RPMI8226 (cell line): ENCODE measurements at regions not wholly inside any gene's neighbourhood (a gene's known extent, or its start where the extent isn't known, plus 50 kb on each side); places are given as distances from the start of the nearest gene placed in this dataset.
"Not testable (repeated sequence)": the region's sequence is repeated elsewhere in the genome, so short reads cannot be mapped to it uniquely, and the experiment has no call there.

Experiments
- DNase-seq: peaks from one replicate; pipeline ENCODE4 v3.0.0-alpha.2; 2015

DNA sequence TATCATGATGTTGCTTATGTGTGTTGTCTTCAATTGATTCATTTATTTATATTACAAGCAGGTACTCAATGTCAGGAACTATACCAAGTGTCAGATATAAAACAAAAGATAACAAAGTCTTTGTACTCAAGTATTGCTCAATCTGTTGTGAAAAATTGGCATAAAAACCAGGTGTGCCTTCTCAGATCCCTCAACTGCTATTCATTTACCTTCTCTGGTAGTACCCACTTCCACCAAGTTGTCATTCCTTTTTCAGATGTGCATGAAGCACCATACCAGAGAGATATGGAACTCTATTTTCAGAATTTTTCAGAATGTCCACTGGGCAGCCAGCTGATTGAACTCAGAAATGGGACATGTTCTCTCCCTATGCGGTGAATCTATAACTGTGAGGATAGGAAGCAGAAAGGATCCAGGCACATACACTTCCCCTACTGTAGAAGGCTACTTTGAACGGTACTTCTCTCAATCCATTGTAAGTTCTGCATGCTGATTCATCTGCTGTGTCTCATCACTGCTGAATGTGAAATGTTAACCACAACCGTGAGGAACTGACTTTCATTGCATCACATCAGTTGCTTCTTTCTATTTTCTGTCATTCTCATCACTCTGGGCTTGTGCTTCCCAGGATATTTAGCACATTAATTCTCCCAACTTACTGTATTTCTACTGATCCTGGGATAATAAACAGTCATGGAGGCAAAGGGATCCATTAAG is 1621.3 kb downstream of the SUCLG1 start:
- DNase-seq, result no peak

GRCh38 chr2:82834893-82835292 is 1624.2 kb downstream of the SUCLG1 start:
- no peak for DNase-seq

GRCh38 chr2:82827426-82827825 is 1631.7 kb downstream of the SUCLG1 start:
- no peak for DNase-seq

DNA sequence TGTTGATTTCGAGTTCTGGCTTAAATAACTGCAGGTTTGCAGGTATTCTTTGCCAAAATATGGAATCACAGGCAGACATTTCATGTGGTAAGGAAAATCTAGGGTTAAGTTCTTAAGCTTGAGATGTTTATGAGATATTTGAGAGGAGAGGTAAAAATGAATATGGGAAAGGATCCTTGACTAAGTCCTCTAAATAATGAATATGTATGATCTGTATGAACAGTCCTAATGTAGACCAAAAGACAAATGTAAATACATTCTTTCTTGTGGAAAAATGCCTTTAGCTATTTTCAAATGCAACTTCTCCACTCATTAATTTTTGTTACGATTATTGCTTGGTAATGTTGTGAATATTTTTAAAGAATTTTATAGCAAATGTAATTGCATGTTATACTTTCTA is 1632.6 kb downstream of the SUCLG1 start:
- no peak for DNase-seq

DNA sequence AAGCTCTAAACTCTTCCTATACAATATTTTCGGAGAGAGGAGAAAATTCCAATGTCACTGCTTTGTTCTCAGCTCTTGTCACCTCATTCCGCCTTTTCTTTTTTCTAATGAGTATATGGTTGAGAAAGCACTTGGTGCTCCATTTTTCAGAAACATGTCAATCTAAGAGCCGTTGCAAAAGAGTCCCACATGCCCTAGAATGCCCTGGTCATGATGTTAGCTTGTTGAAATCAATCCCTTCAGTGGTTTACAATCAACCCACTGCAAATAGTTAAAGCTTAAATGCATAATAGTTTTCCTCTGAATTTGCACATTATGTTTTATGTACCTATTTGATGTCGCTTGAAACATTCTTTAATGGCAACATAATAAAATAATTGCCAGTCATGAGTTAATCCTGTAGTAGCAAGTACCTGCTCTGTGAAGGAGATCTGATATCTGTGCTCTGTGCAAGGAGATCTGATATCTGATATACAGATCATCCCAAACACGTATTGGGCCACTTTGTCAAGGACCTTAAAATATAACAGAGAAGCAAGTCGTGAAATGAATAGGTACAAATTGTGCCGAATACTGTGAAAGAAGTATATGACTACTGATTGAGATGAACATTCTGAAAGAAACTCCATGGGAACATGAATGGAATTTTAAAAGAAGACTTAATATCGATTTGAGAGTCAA is 1633.5 kb downstream of the SUCLG1 start:
- DNase-seq, result no peak

DNA sequence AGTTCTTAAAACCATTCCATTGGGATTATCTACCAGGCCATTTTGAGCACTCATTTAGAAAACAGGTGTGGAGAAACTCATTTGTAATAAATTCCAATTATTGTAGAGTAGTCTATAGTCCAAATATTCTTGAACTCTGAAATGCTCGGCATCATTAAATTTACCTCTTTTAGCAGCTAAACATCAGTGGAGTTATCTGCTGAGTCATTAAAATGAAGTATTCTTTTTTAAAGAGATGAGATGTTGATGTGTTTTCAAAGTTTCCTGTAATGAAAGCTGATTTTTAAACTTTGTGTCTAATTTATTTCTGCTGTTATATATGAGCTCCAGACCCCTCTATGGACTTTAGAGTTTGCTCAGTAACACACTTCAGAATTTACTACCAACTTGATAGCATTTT is 1635.2 kb downstream of the SUCLG1 start:
- no peak for DNase-seq

GRCh38 chr2:82819951-82820350 is 1639.1 kb downstream of the SUCLG1 start:
- no peak for DNase-seq

DNA sequence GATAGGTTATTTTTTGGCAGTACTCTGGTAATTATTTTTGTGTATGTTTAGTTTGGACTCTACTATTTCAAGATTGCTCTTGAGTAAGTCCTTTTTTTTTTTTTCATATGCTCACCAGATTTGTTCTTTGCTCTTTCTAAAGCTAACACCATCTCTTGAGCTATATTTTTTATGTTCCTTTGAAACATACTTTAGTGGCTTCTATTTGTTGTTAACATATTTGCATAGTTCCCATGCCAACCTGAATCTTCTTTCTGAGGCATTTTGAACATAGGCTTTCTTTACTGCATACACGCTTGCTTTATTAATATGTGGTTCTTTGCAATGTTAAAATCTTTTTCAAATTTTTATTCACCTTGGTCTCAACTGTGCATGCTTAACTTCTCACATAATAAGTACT is 1644.9 kb downstream of the SUCLG1 start:
- no peak for DNase-seq

DNA sequence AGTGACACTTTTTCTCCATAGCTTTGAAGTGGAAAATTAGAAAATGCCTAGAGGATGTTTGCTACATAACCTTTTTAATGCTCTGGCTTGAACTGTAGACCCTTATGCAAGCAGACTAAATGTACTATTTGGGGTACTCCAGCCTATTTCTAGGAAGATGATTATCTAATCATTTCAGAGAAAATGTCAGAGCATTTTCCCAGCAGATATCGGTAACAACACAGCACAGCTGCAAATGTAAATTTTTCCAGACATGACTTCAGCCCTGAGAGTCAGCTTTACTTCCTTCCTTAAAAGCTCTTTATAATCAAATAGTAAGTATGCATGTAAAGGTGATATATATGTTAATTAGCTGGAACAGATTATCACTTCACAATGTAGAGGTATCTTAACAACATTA is 1647.1 kb downstream of the SUCLG1 start:
- DNase-seq, result no peak

DNA sequence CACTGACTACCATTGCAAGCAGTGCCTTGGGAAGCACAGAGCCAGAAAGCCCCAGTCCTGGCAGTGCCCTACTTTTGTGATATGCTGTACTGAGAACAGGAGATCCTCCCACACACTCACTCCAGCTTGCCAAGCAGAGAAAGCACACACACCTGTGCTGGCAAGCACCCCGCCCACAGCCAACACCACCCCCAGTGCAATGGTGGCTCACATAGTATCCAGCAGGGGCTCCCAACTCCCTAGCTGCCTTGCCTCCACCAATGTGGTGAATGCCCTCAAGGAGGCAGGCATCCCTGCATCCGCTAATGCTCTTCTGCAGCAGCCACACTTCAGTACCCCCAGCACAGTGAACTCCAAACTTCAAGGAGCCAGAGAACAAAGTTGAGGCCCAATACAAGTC is 1655.8 kb downstream of the SUCLG1 start:
- no peak for DNase-seq

- no peak for DNase-seq
Observed at GRCh38 chr2:82797469-82797868, 1661.6 kb downstream of the SUCLG1 start.

DNA sequence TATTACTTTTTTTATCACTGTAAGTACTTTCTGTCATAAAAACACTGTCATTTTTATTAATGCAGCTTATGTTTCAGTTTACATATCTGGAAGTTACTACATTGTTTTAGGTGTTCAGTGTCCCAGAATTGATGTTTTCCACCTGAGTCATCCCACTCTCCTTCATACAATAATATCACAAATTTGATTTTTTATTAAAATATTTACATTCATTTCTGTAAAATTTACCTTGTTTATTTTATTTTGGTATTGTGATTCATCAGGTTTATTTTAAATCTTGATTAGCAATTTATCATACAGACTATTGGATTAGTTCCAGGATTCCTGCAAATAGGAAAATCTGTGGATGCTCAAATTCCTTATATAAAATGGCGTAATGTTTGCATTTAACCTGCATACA is 1662.9 kb downstream of the SUCLG1 start:
- no peak for DNase-seq

- no peak for DNase-seq
Observed at GRCh38 chr2:82795446-82795845, 1663.6 kb downstream of the SUCLG1 start.

- DNase-seq, result no peak
Observed at GRCh38 chr2:82793711-82794435, 1665.2 kb downstream of the SUCLG1 start.

- DNase-seq, result no peak
Observed at GRCh38 chr2:82792316-82792715, 1666.8 kb downstream of the SUCLG1 start.

DNA sequence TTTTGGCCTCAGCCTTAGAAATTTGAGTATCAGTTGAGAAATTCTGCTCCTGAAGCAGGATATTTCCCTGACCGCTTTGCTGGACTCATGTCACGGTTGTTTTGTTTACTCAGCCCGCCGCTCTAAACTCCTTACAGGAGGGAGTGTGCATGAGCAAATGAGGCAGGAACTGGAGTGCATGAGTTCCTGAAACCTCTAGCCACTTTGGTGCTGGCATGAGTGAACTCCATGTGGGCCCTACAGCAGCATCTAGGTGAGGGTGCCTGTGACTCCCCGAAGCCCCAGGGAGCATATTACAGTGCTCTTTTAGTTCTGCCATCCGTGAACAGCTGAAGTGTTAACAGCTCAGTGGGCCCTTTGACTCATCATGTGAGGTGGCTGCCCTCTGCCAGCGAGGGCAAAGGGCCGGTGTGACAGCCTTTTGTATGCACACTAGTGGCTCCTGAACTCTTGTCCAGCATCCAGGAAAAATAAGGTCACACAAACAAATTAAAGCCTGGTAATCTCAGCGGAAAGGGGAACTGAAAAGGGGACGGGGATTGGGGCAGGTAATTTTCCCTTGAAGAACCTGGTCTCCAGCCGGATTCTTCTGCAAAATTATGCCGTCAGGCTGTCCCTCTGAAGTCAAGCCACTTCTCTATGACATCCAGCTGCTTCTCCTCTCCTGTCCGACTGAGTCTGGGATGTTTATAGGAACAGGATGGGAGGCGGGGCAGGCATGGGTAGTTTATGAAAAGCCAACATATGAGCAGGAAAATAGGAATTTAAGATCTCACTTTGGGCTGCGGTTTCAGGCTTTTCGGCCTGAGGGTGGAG is 1668.7 kb downstream of the SUCLG1 start:
- DNase-seq, result no peak

- DNase-seq, result no peak
Observed at GRCh38 chr2:82789851-82790205, 1669.3 kb downstream of the SUCLG1 start.

DNA sequence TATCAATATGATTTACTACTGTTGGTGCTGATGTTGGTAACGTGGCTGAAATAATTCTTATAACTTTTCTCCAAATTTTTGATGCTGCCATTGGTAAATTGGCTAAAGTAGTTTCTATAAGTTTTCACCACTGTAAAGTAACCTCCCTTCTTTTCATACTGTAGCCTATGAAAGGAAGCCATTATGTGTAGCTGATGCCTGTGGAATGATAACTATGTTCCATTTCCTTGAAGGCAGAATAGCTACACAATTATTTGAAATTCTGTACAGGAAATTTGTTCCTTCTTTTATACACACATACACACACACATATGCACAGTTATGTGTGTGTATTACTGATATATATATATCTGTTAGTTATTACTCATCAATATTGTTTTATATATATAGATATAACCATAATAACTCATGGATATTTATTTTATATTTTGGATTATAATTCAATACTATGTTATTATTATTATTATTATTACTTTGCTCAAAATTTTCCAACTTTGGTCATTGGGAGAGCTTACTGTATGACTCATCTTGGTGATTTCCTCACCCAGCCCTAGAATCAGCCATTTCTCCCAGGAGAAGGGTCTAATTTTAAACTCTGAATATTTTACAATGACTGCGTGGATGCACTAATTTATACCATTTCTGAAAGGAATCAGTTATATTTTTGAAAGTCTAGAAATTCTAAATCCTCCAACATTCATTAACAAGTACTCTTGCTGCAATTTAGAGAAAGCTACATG is 1677.7 kb downstream of the SUCLG1 start:
- DNase-seq, result no peak

- DNase-seq, result no peak
Observed at GRCh38 chr2:82780050-82780449, 1679.0 kb downstream of the SUCLG1 start.

DNA sequence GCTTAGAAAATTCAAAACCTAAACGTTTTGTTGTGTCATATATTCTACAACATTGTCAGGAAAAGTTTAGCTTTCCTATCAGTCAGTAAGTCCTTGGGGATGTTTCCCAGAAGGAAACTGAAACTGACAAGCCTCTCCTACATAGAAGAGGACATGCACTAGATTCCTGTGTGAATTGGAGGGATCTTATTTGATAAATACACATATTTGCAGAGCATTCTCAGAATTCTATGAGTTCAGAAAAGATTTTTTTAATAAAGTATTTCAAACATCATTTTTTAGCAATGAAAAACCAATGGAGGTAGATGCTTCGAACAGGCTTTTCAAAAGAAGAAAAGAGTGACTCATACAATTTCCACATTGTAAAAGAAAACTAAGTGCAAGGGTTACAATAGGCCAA is 1706.7 kb downstream of the SUCLG1 start:
- DNase-seq, result no peak

GRCh38 chr2:82748653-82749052 is 1710.4 kb downstream of the SUCLG1 start:
- DNase-seq, result no peak

- DNase-seq, result no peak
Observed at GRCh38 chr2:82740527-82740926, 1718.6 kb downstream of the SUCLG1 start.

GRCh38 chr2:82737965-82738364 is 1721.1 kb downstream of the SUCLG1 start:
- DNase-seq, result not testable (repeated sequence)
